Gastroesophageal sphincter (tissue), 3 donors: ENCODE measurements at regions not wholly inside any gene's neighbourhood (a gene's known extent, or its start where the extent isn't known, plus 50 kb on each side); places are given as distances from the start of the nearest gene placed in this dataset.
"Not testable (repeated sequence)": the region's sequence is repeated elsewhere in the genome, so short reads cannot be mapped to it uniquely, and the experiment has no call there.

Experiments used
- EP300 ChIP-seq: sonication (generic); formaldehyde crosslinking; IDR thresholded peaks from one replicate; pipeline ENCODE4 v1.6.1; 2017; ENCODE audit warnings: antibody characterized with exemption, mild to moderate bottlenecking
- POLR2A ChIP-seq, 2 donors: fragments of 450-650 bp; IDR thresholded peaks; one replicate each; pipeline ENCODE4 v1.6.1; 2017; ENCODE audit warnings: antibody characterized with exemption in 2 of 2, mild to moderate bottlenecking in 2 of 2, moderate library complexity in 1 of 2
- POLR2AphosphoS5 ChIP-seq: sonication (generic); formaldehyde crosslinking; IDR thresholded peaks from one replicate; pipeline ENCODE4 v1.6.1; 2017; ENCODE audit warnings: antibody characterized with exemption
- TF ChIP-seq, protein P1 (sequence below), 4 experiments: fragments of 200-600 bp in 2 of 4; fragments of 450-650 bp in 2 of 4; sonication (generic) in 1 of 4; IDR thresholded peaks; one replicate each; pipeline ENCODE4 v1.5.1; 2017 to 2019; ENCODE audit warnings: antibody characterized with exemption in 4 of 4, mild to moderate bottlenecking in 2 of 4, moderate library complexity in 2 of 4

DNA sequence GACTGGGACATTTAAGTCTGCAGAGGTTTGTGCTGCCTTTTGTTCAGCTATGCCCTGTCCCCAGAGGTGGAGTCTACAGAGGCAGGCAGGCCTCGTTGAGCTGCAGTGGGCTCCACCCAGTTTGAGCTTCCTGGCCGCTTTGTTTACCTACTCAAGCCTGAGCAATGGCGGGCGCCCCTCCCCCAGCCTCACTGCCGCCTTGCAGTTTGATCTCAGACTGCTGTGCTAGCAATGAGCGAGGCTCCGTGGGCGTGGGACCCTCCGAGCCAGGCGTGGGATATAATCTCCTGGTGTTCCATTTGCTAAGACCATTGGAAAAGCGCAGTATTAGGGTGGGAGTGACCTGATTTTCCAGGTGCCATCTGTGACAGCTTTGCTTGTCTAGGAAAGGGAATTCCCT is 296.7 kb downstream of the KLF13 start:
- not testable (repeated sequence) for TF ChIP-seq POLR2A (IDR thresholded peaks at IDR 0.05); POLR2AphosphoS5; EP300
- TF ChIP-seq, protein P1, sequence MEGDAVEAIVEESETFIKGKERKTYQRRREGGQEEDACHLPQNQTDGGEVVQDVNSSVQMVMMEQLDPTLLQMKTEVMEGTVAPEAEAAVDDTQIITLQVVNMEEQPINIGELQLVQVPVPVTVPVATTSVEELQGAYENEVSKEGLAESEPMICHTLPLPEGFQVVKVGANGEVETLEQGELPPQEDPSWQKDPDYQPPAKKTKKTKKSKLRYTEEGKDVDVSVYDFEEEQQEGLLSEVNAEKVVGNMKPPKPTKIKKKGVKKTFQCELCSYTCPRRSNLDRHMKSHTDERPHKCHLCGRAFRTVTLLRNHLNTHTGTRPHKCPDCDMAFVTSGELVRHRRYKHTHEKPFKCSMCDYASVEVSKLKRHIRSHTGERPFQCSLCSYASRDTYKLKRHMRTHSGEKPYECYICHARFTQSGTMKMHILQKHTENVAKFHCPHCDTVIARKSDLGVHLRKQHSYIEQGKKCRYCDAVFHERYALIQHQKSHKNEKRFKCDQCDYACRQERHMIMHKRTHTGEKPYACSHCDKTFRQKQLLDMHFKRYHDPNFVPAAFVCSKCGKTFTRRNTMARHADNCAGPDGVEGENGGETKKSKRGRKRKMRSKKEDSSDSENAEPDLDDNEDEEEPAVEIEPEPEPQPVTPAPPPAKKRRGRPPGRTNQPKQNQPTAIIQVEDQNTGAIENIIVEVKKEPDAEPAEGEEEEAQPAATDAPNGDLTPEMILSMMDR (IDR thresholded peaks at IDR 0.05): not testable (repeated sequence)
